Astrocyte (in vitro differentiated cells and primary cell): ENCODE measurements at regions not wholly inside any gene's neighbourhood (a gene's known extent, or its start where the extent isn't known, plus 50 kb on each side); places are given as distances from the start of the nearest gene placed in this dataset.
A peak's percentile ranks its signal among the peaks of the same experiment; 100 is the strongest.
"Not testable (repeated sequence)": the region's sequence is repeated elsewhere in the genome, so short reads cannot be mapped to it uniquely, and the experiment has no call there.

Experiments used
- DNase-seq: peaks from one replicate; pipeline ENCODE4 v3.0.0-alpha.2; 2010; ENCODE audit warnings: low read depth
- FAIRE-seq: peaks from 2 replicates; lab custom pipeline; 2011; peaks lifted over from hg19 to GRCh38; lab: Jason Lieb, UNC
- H2AFZ ChIP-seq: 2 replicates; pipeline ENCODE4 v1.6.0; 2012; ENCODE audit warnings: low read depth, low read length, inconsistent platforms
- H3K27ac ChIP-seq: 2 replicates; pipeline ENCODE4 v1.5.1; 2011; ENCODE audit warnings: low read depth, low read length, inconsistent platforms
- H3K27me3 ChIP-seq: 2 replicates; pipeline ENCODE4 v1.6.0; 2011; ENCODE audit warnings: low read length, inconsistent platforms; ENCODE audit not compliant: insufficient read depth
- H3K36me3 ChIP-seq: 2 replicates; pipeline ENCODE4 v1.5.1; 2011; ENCODE audit warnings: low read length, inconsistent platforms; ENCODE audit not compliant: insufficient read depth
- H3K4me1 ChIP-seq: 2 replicates; pipeline ENCODE4 v1.5.1; 2011; ENCODE audit warnings: low read length, inconsistent platforms; ENCODE audit not compliant: insufficient read depth
- H3K4me2 ChIP-seq: 2 replicates; pipeline ENCODE4 v1.6.0; 2012; ENCODE audit warnings: low read length, inconsistent platforms
- H3K4me3 ChIP-seq: 2 replicates; pipeline ENCODE4 v1.5.1; 2011; ENCODE audit warnings: low read depth, mild to moderate bottlenecking, low read length, inconsistent platforms; ENCODE audit not compliant: insufficient read depth
- H3K79me2 ChIP-seq: 2 replicates; pipeline ENCODE4 v1.6.0; 2012; ENCODE audit warnings: mild to moderate bottlenecking, low read length, inconsistent platforms; ENCODE audit not compliant: insufficient read depth
- H3K9ac ChIP-seq: 2 replicates; pipeline ENCODE4 v1.6.0; 2012; ENCODE audit warnings: mild to moderate bottlenecking, low read length, inconsistent platforms
- H3K9me3 ChIP-seq: 2 replicates; pipeline ENCODE4 v1.5.1; 2012; ENCODE audit warnings: low read depth, mild to moderate bottlenecking, low read length, inconsistent platforms; ENCODE audit not compliant: insufficient read depth
- H4K20me1 ChIP-seq: 2 replicates; pipeline ENCODE4 v1.6.0; 2012; ENCODE audit warnings: low read length, inconsistent platforms; ENCODE audit not compliant: insufficient read depth
- H3K27ac Mint-ChIP-seq: one replicate; pipeline ENCODE4 v1.8.0; 2021; ENCODE audit warnings: mild to moderate bottlenecking, mixed read lengths; ENCODE audit not compliant: unreplicated experiment
- H3K27me3 Mint-ChIP-seq: one replicate; pipeline ENCODE4 v1.8.0; 2021; ENCODE audit warnings: low read depth, mixed read lengths; ENCODE audit not compliant: unreplicated experiment
- H3K36me3 Mint-ChIP-seq: one replicate; pipeline ENCODE4 v1.8.0; 2021; ENCODE audit warnings: low read depth, mixed read lengths; ENCODE audit not compliant: unreplicated experiment
- H3K4me1 Mint-ChIP-seq: one replicate; pipeline ENCODE4 v1.8.0; 2021; ENCODE audit warnings: low read depth, mixed read lengths; ENCODE audit not compliant: unreplicated experiment
- H3K4me3 Mint-ChIP-seq: one replicate; pipeline ENCODE4 v1.8.0; 2021; ENCODE audit warnings: mild to moderate bottlenecking, moderate library complexity, mixed read lengths; ENCODE audit not compliant: unreplicated experiment
- H3K9me3 Mint-ChIP-seq: one replicate; pipeline ENCODE4 v1.8.0; 2021; ENCODE audit warnings: mild to moderate bottlenecking, mixed read lengths; ENCODE audit not compliant: unreplicated experiment
- EZH2 ChIP-seq: IDR thresholded peaks from 2 replicates; pipeline ENCODE4 v1.6.1; 2012; ENCODE audit warnings: mild to moderate bottlenecking, low read length, inconsistent platforms; ENCODE audit not compliant: insufficient read depth
- TF ChIP-seq, protein P1 (sequence below): IDR thresholded peaks from 2 replicates; pipeline ENCODE4 v1.5.1; 2011; ENCODE audit warnings: low read depth, mild to moderate bottlenecking, inconsistent platforms, low read length, moderate library complexity; ENCODE audit not compliant: insufficient read depth

DNA sequence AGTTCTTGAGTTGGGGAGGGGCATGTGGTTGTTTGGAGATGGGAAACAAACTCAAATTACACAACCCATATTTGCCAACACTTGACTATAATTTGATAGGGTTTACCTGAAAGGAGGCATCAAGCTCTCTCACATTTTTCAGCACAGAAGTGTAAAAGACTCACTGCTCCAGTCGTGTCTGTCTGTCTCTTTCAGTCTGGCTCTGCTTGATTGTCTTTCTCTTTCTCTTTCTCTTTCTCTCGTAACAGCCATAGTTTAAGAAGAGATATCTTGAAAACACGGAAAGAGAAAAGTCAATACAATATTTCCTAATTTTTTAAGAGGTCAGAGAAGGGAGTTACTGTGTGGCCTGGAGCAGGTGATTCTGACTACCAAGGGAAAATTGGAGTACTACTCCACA is 413.6 kb upstream of the CXorf51A start:
- no peak for DNase-seq
- Histone ChIP-seq H2AFZ (no peak overlapping the region), H3K9me3 (no peaks in the 10 kb centered on the region), H3K4me2 (no peak overlapping the region), H4K20me1 (no peaks in the 10 kb centered on the region), H3K79me2 (no peaks in the 10 kb centered on the region), H3K27me3 (no peaks in the 10 kb centered on the region), H3K4me3 (no peak overlapping the region), H3K9ac (no peak overlapping the region), H3K27ac (no peak overlapping the region), H3K36me3 (no peaks in the 10 kb centered on the region), H3K4me1 (no peaks in the 10 kb centered on the region)
- Mint-ChIP-seq H3K4me1 (no peaks in the 10 kb centered on the region), H3K27ac (no peak overlapping the region), H3K9me3 (no peaks in the 10 kb centered on the region), H3K27me3 (no peaks in the 10 kb centered on the region), H3K4me3 (no peak overlapping the region), H3K36me3 (no peaks in the 10 kb centered on the region)
- TF ChIP-seq EZH2 = no peak
- TF ChIP-seq, protein P1, sequence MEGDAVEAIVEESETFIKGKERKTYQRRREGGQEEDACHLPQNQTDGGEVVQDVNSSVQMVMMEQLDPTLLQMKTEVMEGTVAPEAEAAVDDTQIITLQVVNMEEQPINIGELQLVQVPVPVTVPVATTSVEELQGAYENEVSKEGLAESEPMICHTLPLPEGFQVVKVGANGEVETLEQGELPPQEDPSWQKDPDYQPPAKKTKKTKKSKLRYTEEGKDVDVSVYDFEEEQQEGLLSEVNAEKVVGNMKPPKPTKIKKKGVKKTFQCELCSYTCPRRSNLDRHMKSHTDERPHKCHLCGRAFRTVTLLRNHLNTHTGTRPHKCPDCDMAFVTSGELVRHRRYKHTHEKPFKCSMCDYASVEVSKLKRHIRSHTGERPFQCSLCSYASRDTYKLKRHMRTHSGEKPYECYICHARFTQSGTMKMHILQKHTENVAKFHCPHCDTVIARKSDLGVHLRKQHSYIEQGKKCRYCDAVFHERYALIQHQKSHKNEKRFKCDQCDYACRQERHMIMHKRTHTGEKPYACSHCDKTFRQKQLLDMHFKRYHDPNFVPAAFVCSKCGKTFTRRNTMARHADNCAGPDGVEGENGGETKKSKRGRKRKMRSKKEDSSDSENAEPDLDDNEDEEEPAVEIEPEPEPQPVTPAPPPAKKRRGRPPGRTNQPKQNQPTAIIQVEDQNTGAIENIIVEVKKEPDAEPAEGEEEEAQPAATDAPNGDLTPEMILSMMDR = no peak
- peak; percentile 71 for FAIRE-seq

DNA sequence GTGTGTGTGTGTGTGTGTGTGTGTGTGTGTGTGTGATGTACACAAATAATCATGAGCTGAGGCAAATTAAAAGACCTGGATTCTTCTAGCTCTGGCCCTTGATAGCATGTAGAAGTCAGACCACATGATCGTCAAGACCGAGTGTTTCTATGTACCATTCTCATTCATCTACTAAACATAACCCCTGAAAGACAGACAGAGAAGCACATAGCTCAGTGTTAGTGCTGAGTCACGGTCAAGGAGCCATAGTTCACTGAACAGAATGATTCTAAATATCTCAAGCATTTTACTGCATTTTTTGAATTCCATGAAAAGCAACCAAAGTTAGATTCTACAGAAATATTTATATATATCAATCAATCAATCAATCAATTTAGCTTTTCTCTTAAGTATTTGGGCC is 412.3 kb upstream of the CXorf51A start:
- no peak overlapping the region for H3K27ac Mint-ChIP-seq
- no peaks in the 10 kb centered on the region for H3K9me3 Mint-ChIP-seq
- DNase-seq = no peak
- no peaks in the 10 kb centered on the region for H4K20me1 ChIP-seq
- no peak overlapping the region for H3K4me3 ChIP-seq
- no peaks in the 10 kb centered on the region for H3K36me3 Mint-ChIP-seq
- H3K27me3 ChIP-seq = no peaks in the 10 kb centered on the region
- no peak overlapping the region for H3K4me3 Mint-ChIP-seq
- no peaks in the 10 kb centered on the region for H3K79me2 ChIP-seq
- H3K27me3 Mint-ChIP-seq = no peaks in the 10 kb centered on the region
- no peak overlapping the region for H2AFZ ChIP-seq
- no peaks in the 10 kb centered on the region for H3K4me1 Mint-ChIP-seq
- no peak for FAIRE-seq
- no peaks in the 10 kb centered on the region for H3K36me3 ChIP-seq
- TF ChIP-seq, protein P1 = no peak
- no peak for TF ChIP-seq EZH2
- no peaks in the 10 kb centered on the region for H3K4me1 ChIP-seq
- H3K27ac ChIP-seq = no peak overlapping the region
- H3K4me2 ChIP-seq = no peak overlapping the region
- H3K9ac ChIP-seq = no peak overlapping the region
- no peaks in the 10 kb centered on the region for H3K9me3 ChIP-seq

DNA sequence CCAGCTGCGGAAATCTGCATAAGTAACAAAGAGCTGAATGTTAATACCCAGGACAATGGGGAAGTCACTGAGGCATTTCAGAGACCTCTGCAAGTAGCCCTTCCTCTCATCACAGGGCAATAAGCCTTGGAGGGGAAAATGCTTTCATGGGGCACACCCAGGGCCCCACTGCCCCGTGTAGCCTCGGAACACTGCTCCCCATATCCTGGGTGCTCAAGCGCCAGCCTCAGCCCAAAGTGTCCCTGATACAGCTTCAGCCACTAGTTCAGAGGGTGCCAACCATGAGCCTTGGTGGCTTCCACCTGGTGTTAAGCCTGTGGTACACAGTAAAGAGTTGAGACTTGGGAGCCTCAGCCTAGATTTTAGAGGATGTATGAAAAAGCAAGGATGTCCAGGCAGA is 402.8 kb upstream of the CXorf51A start:
- FAIRE-seq = no peak
- H3K27ac Mint-ChIP-seq = no peak overlapping the region
- Histone ChIP-seq H3K79me2 (no peaks in the 10 kb centered on the region), H3K4me3 (no peak overlapping the region), H3K9me3 (no peaks in the 10 kb centered on the region), H3K4me1 (no peaks in the 10 kb centered on the region), H3K4me2 (no peak overlapping the region), H2AFZ (no peak overlapping the region), H3K9ac (no peak overlapping the region), H3K36me3 (no peaks in the 10 kb centered on the region), H3K27ac (no peak overlapping the region), H4K20me1 (no peaks in the 10 kb centered on the region), H3K27me3 (no peaks in the 10 kb centered on the region)
- no peak overlapping the region for H3K4me3 Mint-ChIP-seq
- H3K36me3 Mint-ChIP-seq = no peaks in the 10 kb centered on the region
- H3K27me3 Mint-ChIP-seq = no peaks in the 10 kb centered on the region
- no peaks in the 10 kb centered on the region for H3K9me3 Mint-ChIP-seq
- no peak for DNase-seq
- H3K4me1 Mint-ChIP-seq = no peaks in the 10 kb centered on the region
- TF ChIP-seq EZH2 = no peak
- TF ChIP-seq, protein P1 = no peak

DNA sequence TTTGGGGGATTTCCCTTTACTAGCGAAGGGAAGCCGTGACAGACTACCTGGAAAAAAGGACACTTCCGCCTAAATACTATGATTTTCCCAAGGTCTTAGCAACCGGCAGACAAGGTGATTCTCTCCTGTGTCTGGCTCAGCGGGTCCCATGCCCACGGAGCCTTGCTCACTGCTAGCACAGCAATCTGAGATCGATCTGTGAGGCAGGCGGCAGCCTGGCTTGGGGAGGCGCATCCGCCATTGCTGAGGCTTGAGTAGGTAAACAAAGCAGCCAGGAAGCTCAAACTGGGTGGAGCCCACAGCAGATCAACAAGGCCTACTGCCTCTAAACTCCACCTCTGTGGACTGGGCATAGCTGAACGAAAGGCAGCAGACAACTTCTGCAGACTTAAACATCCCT is 385.9 kb upstream of the CXorf51A start:
- H3K36me3 ChIP-seq, H3K9ac ChIP-seq, DNase-seq, H2AFZ ChIP-seq, H3K27me3 Mint-ChIP-seq, H3K27ac Mint-ChIP-seq, H3K4me3 Mint-ChIP-seq, H3K4me1 ChIP-seq, H3K4me1 Mint-ChIP-seq, H3K27ac ChIP-seq, H3K4me3 ChIP-seq, H3K9me3 Mint-ChIP-seq, H3K4me2 ChIP-seq, H3K79me2 ChIP-seq, H3K27me3 ChIP-seq, H4K20me1 ChIP-seq, H3K9me3 ChIP-seq, H3K36me3 Mint-ChIP-seq, FAIRE-seq: not testable (repeated sequence)
